ENCODE measurements at regions not wholly inside any gene's neighbourhood (a gene's known extent, or its start where the extent isn't known, plus 50 kb on each side); places are given as distances from the start of the nearest gene placed in this dataset.

DNA sequence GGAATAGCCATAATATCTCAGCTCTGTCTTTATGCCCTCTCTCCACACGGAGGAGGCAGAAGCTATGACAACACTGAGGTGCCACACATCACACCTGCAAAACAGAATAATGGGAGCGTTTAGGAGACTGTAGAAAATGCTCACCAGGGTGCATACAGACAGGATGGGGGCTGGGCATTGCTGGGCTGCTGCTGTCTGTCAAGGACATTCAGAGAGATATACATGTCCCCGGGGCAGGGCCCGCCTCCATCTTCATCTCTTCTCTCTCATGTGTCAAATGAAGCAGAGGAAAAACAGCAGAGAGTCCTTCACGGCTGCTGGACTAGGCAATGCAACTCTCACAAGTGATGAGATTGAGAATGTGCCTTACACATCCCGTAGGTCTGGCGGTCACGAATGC, 65.3 kb upstream of the DHRSX start:
- TF ChIP-seq, protein P1, sequence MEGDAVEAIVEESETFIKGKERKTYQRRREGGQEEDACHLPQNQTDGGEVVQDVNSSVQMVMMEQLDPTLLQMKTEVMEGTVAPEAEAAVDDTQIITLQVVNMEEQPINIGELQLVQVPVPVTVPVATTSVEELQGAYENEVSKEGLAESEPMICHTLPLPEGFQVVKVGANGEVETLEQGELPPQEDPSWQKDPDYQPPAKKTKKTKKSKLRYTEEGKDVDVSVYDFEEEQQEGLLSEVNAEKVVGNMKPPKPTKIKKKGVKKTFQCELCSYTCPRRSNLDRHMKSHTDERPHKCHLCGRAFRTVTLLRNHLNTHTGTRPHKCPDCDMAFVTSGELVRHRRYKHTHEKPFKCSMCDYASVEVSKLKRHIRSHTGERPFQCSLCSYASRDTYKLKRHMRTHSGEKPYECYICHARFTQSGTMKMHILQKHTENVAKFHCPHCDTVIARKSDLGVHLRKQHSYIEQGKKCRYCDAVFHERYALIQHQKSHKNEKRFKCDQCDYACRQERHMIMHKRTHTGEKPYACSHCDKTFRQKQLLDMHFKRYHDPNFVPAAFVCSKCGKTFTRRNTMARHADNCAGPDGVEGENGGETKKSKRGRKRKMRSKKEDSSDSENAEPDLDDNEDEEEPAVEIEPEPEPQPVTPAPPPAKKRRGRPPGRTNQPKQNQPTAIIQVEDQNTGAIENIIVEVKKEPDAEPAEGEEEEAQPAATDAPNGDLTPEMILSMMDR (conservative IDR thresholded peaks at IDR 0.05; ENCODE audit: low read length) = no peak
- TF ChIP-seq EZH2phosphoT487 (IDR thresholded peaks at IDR 0.05; ENCODE audit: borderline replicate concordance, low read depth, low read length) = no peak
